ENCODE measurements at regions not wholly inside any gene's neighbourhood (a gene's known extent, or its start where the extent isn't known, plus 50 kb on each side); places are given as distances from the start of the nearest gene placed in this dataset.

DNA sequence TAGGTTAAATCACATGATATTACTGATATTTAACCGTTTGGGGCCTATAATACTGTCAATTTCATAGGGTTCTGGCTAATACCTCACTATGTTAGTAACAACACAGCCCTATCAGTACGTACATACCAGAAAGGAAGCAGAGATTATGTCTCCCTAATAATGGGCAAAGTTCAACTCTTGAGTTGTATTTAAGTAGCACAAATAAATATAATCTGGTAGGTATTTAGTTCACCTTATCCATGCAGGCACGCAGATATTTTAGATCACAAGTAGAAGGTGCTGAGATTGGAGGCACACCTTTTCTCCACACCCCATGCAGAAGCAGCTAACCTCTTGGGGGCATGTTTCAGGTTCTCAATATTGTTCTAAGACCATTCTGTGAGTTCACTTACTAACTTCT lies 118.9 kb downstream of the IRS1 start:
- H3K36me3 Mint-ChIP-seq, result no peaks in the 10 kb centered on the region
- no peak overlapping the region for H3K27ac Mint-ChIP-seq
- TF ChIP-seq, protein P1, sequence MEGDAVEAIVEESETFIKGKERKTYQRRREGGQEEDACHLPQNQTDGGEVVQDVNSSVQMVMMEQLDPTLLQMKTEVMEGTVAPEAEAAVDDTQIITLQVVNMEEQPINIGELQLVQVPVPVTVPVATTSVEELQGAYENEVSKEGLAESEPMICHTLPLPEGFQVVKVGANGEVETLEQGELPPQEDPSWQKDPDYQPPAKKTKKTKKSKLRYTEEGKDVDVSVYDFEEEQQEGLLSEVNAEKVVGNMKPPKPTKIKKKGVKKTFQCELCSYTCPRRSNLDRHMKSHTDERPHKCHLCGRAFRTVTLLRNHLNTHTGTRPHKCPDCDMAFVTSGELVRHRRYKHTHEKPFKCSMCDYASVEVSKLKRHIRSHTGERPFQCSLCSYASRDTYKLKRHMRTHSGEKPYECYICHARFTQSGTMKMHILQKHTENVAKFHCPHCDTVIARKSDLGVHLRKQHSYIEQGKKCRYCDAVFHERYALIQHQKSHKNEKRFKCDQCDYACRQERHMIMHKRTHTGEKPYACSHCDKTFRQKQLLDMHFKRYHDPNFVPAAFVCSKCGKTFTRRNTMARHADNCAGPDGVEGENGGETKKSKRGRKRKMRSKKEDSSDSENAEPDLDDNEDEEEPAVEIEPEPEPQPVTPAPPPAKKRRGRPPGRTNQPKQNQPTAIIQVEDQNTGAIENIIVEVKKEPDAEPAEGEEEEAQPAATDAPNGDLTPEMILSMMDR (IDR thresholded peaks at IDR 0.05; ENCODE audit: unreplicated experiment), result no peak
- no peaks in the 10 kb centered on the region for H3K9me3 Mint-ChIP-seq
- H3K27me3 Mint-ChIP-seq (ENCODE audit: low read depth), result no peaks in the 10 kb centered on the region
- peaks cover 12% of the 10 kb centered on the region for H3K4me1 Mint-ChIP-seq
- DNase-seq (ENCODE audit: low spot score in 2 of 2, unreplicated experiment in 2 of 2), result no peak
- no peak overlapping the region for H3K4me3 Mint-ChIP-seq

DNA sequence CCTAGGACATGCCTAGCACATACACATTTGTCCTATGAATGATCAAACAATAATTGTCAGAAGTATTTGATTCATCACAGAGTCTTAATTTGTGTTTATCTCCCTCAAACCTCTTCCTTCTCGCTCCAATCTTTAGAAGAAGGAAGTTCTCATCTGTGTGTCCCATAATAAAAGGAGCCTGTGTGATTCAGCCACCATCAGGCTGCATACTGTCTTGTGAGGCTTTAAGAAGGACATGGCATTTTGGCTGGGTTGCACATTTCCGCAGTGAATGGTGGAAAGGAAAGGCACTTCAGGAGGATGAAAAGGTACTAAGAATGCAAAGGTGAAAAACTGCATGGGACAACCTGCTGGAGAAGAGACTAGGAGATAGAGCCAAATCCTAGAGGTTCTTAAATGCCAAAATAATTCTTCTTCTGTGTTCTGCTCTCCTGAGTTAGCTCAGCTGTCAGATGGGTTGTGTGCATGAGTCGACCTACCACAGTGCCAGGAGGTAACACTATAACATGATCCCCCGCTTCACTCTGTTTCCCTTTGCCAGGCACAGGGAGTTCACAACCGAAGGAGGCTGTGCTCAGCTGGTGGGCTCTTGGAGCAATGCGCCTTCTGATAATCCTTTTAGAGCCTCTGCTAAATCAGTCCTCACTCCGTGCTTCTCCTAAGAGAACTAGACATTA lies 120.1 kb downstream of the IRS1 start:
- DNase-seq (ENCODE audit: low spot score in 2 of 2, unreplicated experiment in 2 of 2), result no peak
- Mint-ChIP-seq H3K4me1 (peaks cover 15% of the 10 kb centered on the region), H3K9me3 (no peaks in the 10 kb centered on the region), H3K27me3 (ENCODE audit: low read depth) (no peaks in the 10 kb centered on the region), H3K27ac (no peak overlapping the region), H3K36me3 (no peaks in the 10 kb centered on the region), H3K4me3 (no peak overlapping the region)
- TF ChIP-seq, protein P1 (IDR thresholded peaks at IDR 0.05; ENCODE audit: unreplicated experiment), result no peak

DNA sequence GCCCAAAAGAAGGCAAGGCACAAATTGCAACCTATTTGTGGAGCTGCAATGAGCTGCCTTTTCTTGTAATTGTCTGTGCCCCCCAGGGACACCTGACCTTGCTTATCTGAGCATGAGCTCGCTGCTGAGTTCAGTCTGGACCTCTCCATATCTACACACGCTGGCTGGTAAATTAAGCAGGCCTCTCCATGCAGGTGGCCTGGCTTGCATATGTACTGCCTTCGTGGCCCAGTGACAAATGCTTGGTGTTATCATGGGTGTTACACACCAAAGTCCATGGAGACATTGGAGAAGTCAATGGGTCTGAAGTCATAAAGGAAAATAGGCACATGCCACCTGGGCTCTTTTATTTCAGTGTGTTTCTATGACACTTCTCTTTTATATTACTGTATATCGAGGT lies 121.2 kb downstream of the IRS1 start:
- Mint-ChIP-seq H3K27ac (no peak overlapping the region), H3K4me3 (no peak overlapping the region)
- no peak for DNase-seq (ENCODE audit: low spot score in 2 of 2, unreplicated experiment in 2 of 2)

DNA sequence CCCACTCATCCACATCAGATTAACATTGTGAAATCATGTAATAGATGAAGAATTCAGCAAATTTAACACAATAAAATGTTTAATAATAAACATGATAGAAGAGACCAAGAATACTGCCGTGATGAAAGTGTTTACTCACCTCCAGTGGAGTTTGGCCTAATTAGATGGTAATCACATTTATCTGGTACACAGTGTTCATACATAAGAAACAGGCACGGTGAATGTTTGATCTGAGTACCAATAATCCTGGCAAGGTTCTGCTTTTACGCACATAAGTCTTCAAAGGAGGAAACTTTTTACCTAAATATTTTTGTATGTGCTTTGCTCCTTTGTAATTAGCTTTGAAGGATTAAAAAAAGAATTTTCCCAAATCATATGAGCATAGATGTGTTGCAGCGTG lies 122.5 kb downstream of the IRS1 start:
- Mint-ChIP-seq H3K9me3 (no peaks in the 10 kb centered on the region), H3K27me3 (ENCODE audit: low read depth) (no peaks in the 10 kb centered on the region), H3K4me1 (peaks cover 22% of the 10 kb centered on the region), H3K4me3 (no peak overlapping the region), H3K36me3 (no peaks in the 10 kb centered on the region), H3K27ac (no peak overlapping the region)
- TF ChIP-seq, protein P1 (IDR thresholded peaks at IDR 0.05; ENCODE audit: unreplicated experiment), result no peak
- no peak for DNase-seq (ENCODE audit: low spot score in 2 of 2, unreplicated experiment in 2 of 2)

More for the DNA sequence above, 121.2 kb downstream of the IRS1 start:
- peaks cover 20% of the 10 kb centered on the region for H3K4me1 Mint-ChIP-seq
- H3K27me3 Mint-ChIP-seq (ENCODE audit: low read depth), result no peaks in the 10 kb centered on the region
- TF ChIP-seq, protein P1 (IDR thresholded peaks at IDR 0.05; ENCODE audit: unreplicated experiment), result no peak
- no peaks in the 10 kb centered on the region for H3K9me3 Mint-ChIP-seq
- H3K36me3 Mint-ChIP-seq, result no peaks in the 10 kb centered on the region

DNA sequence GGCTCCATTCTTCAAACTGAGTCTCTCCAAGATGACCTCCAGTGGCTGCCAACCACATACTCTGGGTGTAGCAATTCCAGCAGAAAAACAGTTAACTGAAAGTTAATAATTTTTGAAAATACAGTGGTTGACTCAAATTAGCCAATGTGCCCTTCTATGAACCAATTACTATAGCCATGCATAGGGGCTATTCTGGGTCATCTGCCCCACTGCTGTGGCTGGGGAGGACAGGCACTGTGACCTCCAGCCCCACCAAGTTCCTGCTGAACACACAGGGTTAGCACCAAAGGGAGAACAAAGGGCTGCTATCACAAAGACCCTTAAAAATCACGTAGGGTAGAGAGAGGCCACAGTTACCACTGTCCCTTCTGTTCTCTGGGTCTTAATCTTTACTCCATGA lies 123.0 kb downstream of the IRS1 start:
- TF ChIP-seq, protein P1 (IDR thresholded peaks at IDR 0.05; ENCODE audit: unreplicated experiment), result no peak
- Mint-ChIP-seq H3K27ac (no peak overlapping the region), H3K9me3 (no peaks in the 10 kb centered on the region), H3K4me3 (no peak overlapping the region), H3K27me3 (ENCODE audit: low read depth) (no peaks in the 10 kb centered on the region), H3K4me1 (peaks cover 25% of the 10 kb centered on the region), H3K36me3 (no peaks in the 10 kb centered on the region)
- DNase-seq (ENCODE audit: low spot score in 2 of 2, unreplicated experiment in 2 of 2), result no peak

DNA sequence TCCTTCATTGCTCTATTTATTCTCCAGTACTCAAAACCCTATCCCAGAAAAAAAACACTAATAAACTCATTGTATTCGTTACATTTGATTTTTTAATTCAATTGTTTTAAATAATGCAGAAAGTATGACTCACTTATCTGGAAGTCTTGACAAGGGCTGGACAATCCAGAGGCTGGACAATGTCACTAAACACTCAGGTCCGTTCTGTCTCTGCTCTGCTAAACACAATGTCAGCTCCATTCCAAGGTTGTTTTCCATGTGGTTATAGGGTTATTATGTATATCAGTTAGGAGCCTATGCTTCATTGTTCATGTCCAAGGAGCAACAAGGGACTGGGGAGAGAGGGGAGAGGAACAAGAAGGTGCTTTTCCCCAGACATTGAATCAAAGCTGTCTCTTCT lies 125.5 kb downstream of the IRS1 start:
- H3K27me3 Mint-ChIP-seq (ENCODE audit: low read depth), result no peaks in the 10 kb centered on the region
- no peak for DNase-seq (ENCODE audit: low spot score in 2 of 2, unreplicated experiment in 2 of 2)
- H3K4me3 Mint-ChIP-seq, result no peak overlapping the region
- no peaks in the 10 kb centered on the region for H3K36me3 Mint-ChIP-seq
- H3K9me3 Mint-ChIP-seq, result no peaks in the 10 kb centered on the region
- H3K27ac Mint-ChIP-seq, result peak overlapping the region; percentile 31
- TF ChIP-seq, protein P1 (IDR thresholded peaks at IDR 0.05; ENCODE audit: unreplicated experiment), result no peak
- peaks cover 37% of the 10 kb centered on the region for H3K4me1 Mint-ChIP-seq
